HEK293T (cell line): ENCODE measurements at regions not wholly inside any gene's neighbourhood (a gene's known extent, or its start where the extent isn't known, plus 50 kb on each side); places are given as distances from the start of the nearest gene placed in this dataset.

Source experiments
- ARNT ChIP-seq: fragments of 450-650 bp; IDR thresholded peaks from 2 replicates; pipeline ENCODE4 v1.6.1; 2017; ENCODE audit warnings: mild to moderate bottlenecking
- FOXA1 ChIP-seq: fragments of 450-650 bp; IDR thresholded peaks from 2 replicates; pipeline ENCODE4 v1.6.1; 2016; ENCODE audit warnings: mild to moderate bottlenecking
- FOXM1 ChIP-seq: fragments of 450-650 bp; IDR thresholded peaks from 2 replicates; pipeline ENCODE4 v1.6.1; 2017; ENCODE audit warnings: mild to moderate bottlenecking, borderline replicate concordance
- LEF1 ChIP-seq: fragments of 450-650 bp; IDR thresholded peaks from 2 replicates; pipeline ENCODE4 v1.6.1; 2017; ENCODE audit warnings: mild to moderate bottlenecking, borderline replicate concordance
- SUZ12 ChIP-seq: fragments of 450-650 bp; IDR thresholded peaks from 2 replicates; pipeline ENCODE4 v1.6.1; 2016; ENCODE audit warnings: mild to moderate bottlenecking

- TF ChIP-seq SUZ12 (no peak), LEF1 (no peak), FOXA1 (no peak), ARNT (no peak), FOXM1 (no peak)
Observed at GRCh38 chr13:87837946-87838345, 166.8 kb downstream of the SLITRK5 start.
